Sigmoid colon (tissue), 4 donors: ENCODE measurements at regions not wholly inside any gene's neighbourhood (a gene's known extent, or its start where the extent isn't known, plus 50 kb on each side); places are given as distances from the start of the nearest gene placed in this dataset.

Source experiments
- EP300 ChIP-seq, 4 donors: sonication (generic); formaldehyde crosslinking; IDR thresholded peaks; one replicate each; pipeline ENCODE4 v1.6.1; 2017; ENCODE audit warnings: antibody characterized with exemption in 4 of 4
- POLR2A ChIP-seq, 2 donors: fragments of 450-650 bp; IDR thresholded peaks; one replicate each; pipeline ENCODE4 v1.6.1; 2016; ENCODE audit warnings: antibody characterized with exemption in 2 of 2, mild to moderate bottlenecking in 2 of 2, moderate library complexity in 2 of 2

DNA sequence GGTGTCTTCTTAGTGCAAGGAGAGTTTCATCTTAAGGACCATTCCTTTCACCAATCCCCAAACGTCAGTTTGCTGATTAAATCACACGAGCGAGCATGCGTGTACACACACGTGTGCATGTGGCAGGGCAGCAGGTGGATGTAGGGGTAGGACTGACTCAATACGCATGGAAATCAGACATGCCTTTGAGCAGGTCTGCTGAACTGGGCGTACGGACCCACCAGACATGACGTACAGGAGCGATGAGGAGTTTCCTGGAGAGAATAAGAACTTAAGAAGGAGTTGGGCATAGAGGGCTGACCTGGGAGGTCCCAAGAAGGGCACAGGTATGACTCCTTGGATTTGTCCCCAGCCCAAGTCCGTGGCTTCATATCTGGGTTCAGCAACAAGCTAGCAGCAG, 170.0 kb downstream of the FGF18 start:
- TF ChIP-seq POLR2A (IDR thresholded peaks at IDR 0.05) (no peak), EP300 (IDR thresholded peaks at IDR 0.05) (no peak)
